SJCRH30 (cell line): ENCODE measurements at regions not wholly inside any gene's neighbourhood (a gene's known extent, or its start where the extent isn't known, plus 50 kb on each side); places are given as distances from the start of the nearest gene placed in this dataset.
"Not testable (repeated sequence)": the region's sequence is repeated elsewhere in the genome, so short reads cannot be mapped to it uniquely, and the experiment has no call there.

Experiments
- DNase-seq, 2 experiments: peaks; one replicate each; pipeline ENCODE4 v3.0.0-alpha.2; 2015 to 2020
- H3K27ac ChIP-seq: fragments of 250-450 bp; sonication (Bioruptor Pico); 2 replicates; pipeline ENCODE4 v1.5.1; 2020; ENCODE audit warnings: mild to moderate bottlenecking, moderate library complexity
- H3K27me3 ChIP-seq: fragments of 250-450 bp; sonication (Bioruptor Pico); 2 replicates; pipeline ENCODE4 v1.5.1; 2020; ENCODE audit warnings: mild to moderate bottlenecking, moderate library complexity
- H3K36me3 ChIP-seq: fragments of 250-450 bp; sonication (Bioruptor Pico); 2 replicates; pipeline ENCODE4 v1.5.1; 2020; ENCODE audit warnings: mild to moderate bottlenecking, moderate library complexity
- H3K4me1 ChIP-seq: fragments of 250-450 bp; sonication (Bioruptor Pico); 2 replicates; pipeline ENCODE4 v1.5.1; 2020; ENCODE audit warnings: mild to moderate bottlenecking, moderate library complexity
- H3K4me3 ChIP-seq: fragments of 250-450 bp; sonication (Bioruptor Pico); 2 replicates; pipeline ENCODE4 v1.5.1; 2020; ENCODE audit warnings: mild to moderate bottlenecking, moderate library complexity
- H3K9me3 ChIP-seq: fragments of 250-450 bp; sonication (Bioruptor Pico); replicated peaks from 2 replicates; pipeline ENCODE4 v1.5.1; 2020; ENCODE audit warnings: mild to moderate bottlenecking, moderate library complexity

GRCh38 chr1:168469690-168470089 is 74.1 kb downstream of the XCL2 start:
- Histone ChIP-seq H3K27ac (peak overlapping the region; percentile 96), H3K27me3 (no peaks in the 10 kb centered on the region), H3K9me3 (no peaks in the 10 kb centered on the region), H3K4me1 (peaks cover 64% of the 10 kb centered on the region), H3K36me3 (no peaks in the 10 kb centered on the region), H3K4me3 (no peak overlapping the region)
- peak; percentile 93 to 96 for DNase-seq

- H3K4me1 ChIP-seq, result peaks cover 67% of the 10 kb centered on the region
- H3K4me3 ChIP-seq, result no peak overlapping the region
- no peaks in the 10 kb centered on the region for H3K36me3 ChIP-seq
- DNase-seq, result peak; percentile 22 to 42
- H3K27ac ChIP-seq, result peak overlapping the region; percentile 96
- no peaks in the 10 kb centered on the region for H3K9me3 ChIP-seq
- no peaks in the 10 kb centered on the region for H3K27me3 ChIP-seq
These were observed 75.0 kb downstream of the XCL2 start for GRCh38 chr1:168468822-168469221.

GRCh38 chr1:168468042-168468809 is 75.6 kb downstream of the XCL2 start:
- peak overlapping the region; percentile 96 for H3K27ac ChIP-seq
- H3K4me1 ChIP-seq, result peaks cover 67% of the 10 kb centered on the region

GRCh38 chr1:168467452-168467851 is 76.3 kb downstream of the XCL2 start:
- DNase-seq, result no peak
- Histone ChIP-seq H3K27ac (peak overlapping the region; percentile 96), H3K27me3 (no peaks in the 10 kb centered on the region), H3K36me3 (no peaks in the 10 kb centered on the region), H3K9me3 (no peaks in the 10 kb centered on the region), H3K4me3 (no peak overlapping the region), H3K4me1 (peaks cover 67% of the 10 kb centered on the region)

More at GRCh38 chr1:168468042-168468809, 75.6 kb downstream of the XCL2 start:
- no peak overlapping the region for H3K4me3 ChIP-seq
- no peak for DNase-seq
- no peaks in the 10 kb centered on the region for H3K36me3 ChIP-seq
- H3K9me3 ChIP-seq, result no peaks in the 10 kb centered on the region
- no peaks in the 10 kb centered on the region for H3K27me3 ChIP-seq

- Histone ChIP-seq H3K4me1 (peaks cover 67% of the 10 kb centered on the region), H3K27me3 (no peaks in the 10 kb centered on the region), H3K9me3 (peaks cover 1% of the 10 kb centered on the region; the same call in 1 of the 2 replicates), H3K27ac (peak overlapping the region; percentile 96), H3K4me3 (no peak overlapping the region), H3K36me3 (no peaks in the 10 kb centered on the region)
- DNase-seq, result no peak
These were observed 77.1 kb downstream of the XCL2 start for GRCh38 chr1:168466714-168467131.

GRCh38 chr1:168466092-168466713 is 77.6 kb downstream of the XCL2 start:
- peaks cover 66% of the 10 kb centered on the region for H3K4me1 ChIP-seq
- no peaks in the 10 kb centered on the region for H3K27me3 ChIP-seq
- H3K4me3 ChIP-seq, result peak overlapping the region; percentile 31
- peaks cover 6% of the 10 kb centered on the region; the same call in 1 of the 2 replicates for H3K9me3 ChIP-seq
- DNase-seq, result peak; percentile 95 to 97
- no peaks in the 10 kb centered on the region for H3K36me3 ChIP-seq
- H3K27ac ChIP-seq, result peak overlapping the region; percentile 96

GRCh38 chr1:168461108-168461507 is 82.7 kb downstream of the XCL2 start:
- Histone ChIP-seq H3K4me1 (peaks cover 19% of the 10 kb centered on the region), H3K9me3 (peaks cover 35% of the 10 kb centered on the region)
- H3K27ac ChIP-seq, DNase-seq, H3K27me3 ChIP-seq, H3K4me3 ChIP-seq, H3K36me3 ChIP-seq: not testable (repeated sequence)

GRCh38 chr1:168457296-168457695 is 86.5 kb downstream of the XCL2 start:
- H3K36me3 ChIP-seq, H3K4me3 ChIP-seq, H3K27ac ChIP-seq, DNase-seq, H3K27me3 ChIP-seq: not testable (repeated sequence)
- Histone ChIP-seq H3K9me3 (peaks cover 35% of the 10 kb centered on the region), H3K4me1 (peaks cover 21% of the 10 kb centered on the region)

- H3K9me3 ChIP-seq, result peaks cover 26% of the 10 kb centered on the region
- no peak overlapping the region for H3K4me3 ChIP-seq
- no peak for DNase-seq
- no peak overlapping the region for H3K27ac ChIP-seq
- H3K4me1 ChIP-seq, result peaks cover 21% of the 10 kb centered on the region
- H3K36me3 ChIP-seq, result no peaks in the 10 kb centered on the region
- no peaks in the 10 kb centered on the region for H3K27me3 ChIP-seq
These were observed 88.0 kb downstream of the XCL2 start for GRCh38 chr1:168455764-168456163.

- DNase-seq, result peak; percentile 80 to 91
- Histone ChIP-seq H3K4me1 (peaks cover 18% of the 10 kb centered on the region), H3K27ac (peak overlapping the region; percentile 81), H3K9me3 (peaks cover 16% of the 10 kb centered on the region), H3K27me3 (no peaks in the 10 kb centered on the region), H3K36me3 (no peaks in the 10 kb centered on the region), H3K4me3 (no peak overlapping the region)
These were observed 89.5 kb downstream of the XCL2 start for GRCh38 chr1:168454211-168454815.

- Histone ChIP-seq H3K27ac (no peak overlapping the region; the same call in 1 of the 2 replicates), H3K9me3 (peaks cover 8% of the 10 kb centered on the region), H3K4me3 (no peak overlapping the region), H3K4me1 (peaks cover 21% of the 10 kb centered on the region), H3K36me3 (no peaks in the 10 kb centered on the region), H3K27me3 (no peaks in the 10 kb centered on the region)
- DNase-seq, result no peak
These were observed 90.7 kb downstream of the XCL2 start for GRCh38 chr1:168453056-168453455.

GRCh38 chr1:168452329-168452728 is 91.5 kb downstream of the XCL2 start:
- DNase-seq, result no peak
- Histone ChIP-seq H3K27me3 (no peaks in the 10 kb centered on the region), H3K4me3 (no peak overlapping the region), H3K36me3 (no peaks in the 10 kb centered on the region), H3K4me1 (peaks cover 27% of the 10 kb centered on the region), H3K27ac (no peak overlapping the region), H3K9me3 (peaks cover 10% of the 10 kb centered on the region)

GRCh38 chr1:168447871-168448270 is 95.9 kb downstream of the XCL2 start:
- Histone ChIP-seq H3K4me1 (peaks cover 21% of the 10 kb centered on the region), H3K27me3 (no peaks in the 10 kb centered on the region), H3K27ac (peak overlapping the region; percentile 45), H3K9me3 (peaks cover 13% of the 10 kb centered on the region), H3K4me3 (no peak overlapping the region), H3K36me3 (no peaks in the 10 kb centered on the region)
- peak; percentile 50 to 78 for DNase-seq

GRCh38 chr1:168446081-168446480 is 97.7 kb downstream of the XCL2 start:
- Histone ChIP-seq H3K27me3 (no peaks in the 10 kb centered on the region), H3K27ac (no peak overlapping the region), H3K4me3 (no peak overlapping the region), H3K4me1 (peaks cover 33% of the 10 kb centered on the region), H3K9me3 (peaks cover 13% of the 10 kb centered on the region), H3K36me3 (no peaks in the 10 kb centered on the region)
- DNase-seq, result no peak

- Histone ChIP-seq H3K4me3 (no peak overlapping the region), H3K27me3 (no peaks in the 10 kb centered on the region), H3K36me3 (no peaks in the 10 kb centered on the region), H3K4me1 (peaks cover 35% of the 10 kb centered on the region), H3K9me3 (peaks cover 13% of the 10 kb centered on the region), H3K27ac (peak overlapping the region; percentile 71; the same call in 1 of the 2 replicates)
- no peak for DNase-seq
These were observed 99.9 kb downstream of the XCL2 start for GRCh38 chr1:168443899-168444298.
